Naive thymus-derived CD8-positive, alpha-beta T cell (primary cell): ENCODE measurements at regions not wholly inside any gene's neighbourhood (a gene's known extent, or its start where the extent isn't known, plus 50 kb on each side); places are given as distances from the start of the nearest gene placed in this dataset.

ENCODE experiments used
- ATAC-seq, 2 donors: fragments of 150-1000 bp; cut with Tn5 transposase in 1 of 2; sonication (Bioruptor Pico), chemical (Tn5 transposase) in 1 of 2; 1 replicate in 1 of 2; 2 replicates in 1 of 2; pipeline ENCODE4 v1.10.0; 2021; ENCODE audit warnings: mild to moderate bottlenecking in 2 of 2, moderate library complexity in 2 of 2
- POLR2A ChIA-PET: fragments of 350-600 bp; sonication (Branson Sonifier 250); formaldehyde crosslinking; loops from one replicate; lab custom pipeline; 2021; ENCODE audit warnings: antibody characterized with exemption; lab: Charles Lee
- DNase-seq, 10 donors: peaks; one replicate each; pipeline versions ENCODE4 v3.0.0 to v3.0.0-alpha.2; 2020 to 2022
- H3K27ac Mint-ChIP-seq, 10 donors: one replicate each; pipeline ENCODE4 v1.8.0; 2020 to 2022; ENCODE audit warnings: mild to moderate bottlenecking in 10 of 10, mixed read lengths in 10 of 10, moderate library complexity in 4 of 10, inconsistent platforms in 1 of 10
- H3K27me3 Mint-ChIP-seq, 5 donors: one replicate each; pipeline ENCODE4 v1.8.0; 2021 to 2022; ENCODE audit warnings: mixed read lengths in 5 of 5
- H3K36me3 Mint-ChIP-seq, 3 donors: one replicate each; pipeline ENCODE4 v1.8.0; 2020 to 2022; ENCODE audit warnings: mixed read lengths in 3 of 3, mild to moderate bottlenecking in 2 of 3, inconsistent platforms in 1 of 3
- H3K4me1 Mint-ChIP-seq, 4 donors: one replicate each; pipeline ENCODE4 v1.8.0; 2021 to 2022; ENCODE audit warnings: mixed read lengths in 4 of 4
- H3K4me3 Mint-ChIP-seq, 10 donors: one replicate each; pipeline ENCODE4 v1.8.0; 2020 to 2022; ENCODE audit warnings: mild to moderate bottlenecking in 10 of 10, mixed read lengths in 10 of 10, moderate library complexity in 6 of 10, inconsistent platforms in 1 of 10
- H3K9me3 Mint-ChIP-seq, 9 donors: one replicate each; pipeline ENCODE4 v1.8.0; 2020 to 2022; ENCODE audit warnings: mixed read lengths in 9 of 9, mild to moderate bottlenecking in 3 of 9, inconsistent platforms in 1 of 9, moderate library complexity in 1 of 9

- H3K4me1 Mint-ChIP-seq = no peaks in the 10 kb centered on the region
- H3K36me3 Mint-ChIP-seq = peaks cover 0 to 5% (median 0%) of the 10 kb centered on the region in 3 donors
- DNase-seq (no peak), ATAC-seq (no peak)
- POLR2A ChIA-PET = no interaction called here
- peaks cover 0 to 15% (median 11%) of the 10 kb centered on the region in 9 donors for H3K9me3 Mint-ChIP-seq
- no peak overlapping the region for H3K4me3 Mint-ChIP-seq
- no peak overlapping the region for H3K27ac Mint-ChIP-seq
- peaks cover 0 to 3% (median 0%) of the 10 kb centered on the region in 5 donors for H3K27me3 Mint-ChIP-seq
These were observed 155.6 kb upstream of the TAS2R1 start for GRCh38 chr5:9785751-9786150.

- H3K27me3 Mint-ChIP-seq = peaks cover 0 to 3% (median 0%) of the 10 kb centered on the region in 5 donors
- no peaks in the 10 kb centered on the region for H3K4me1 Mint-ChIP-seq
- DNase-seq (no peak), ATAC-seq (no peak)
- H3K36me3 Mint-ChIP-seq = peaks cover 0 to 5% (median 0%) of the 10 kb centered on the region in 3 donors
- POLR2A ChIA-PET = no interaction called here
- H3K27ac Mint-ChIP-seq = no peak overlapping the region
- no peak overlapping the region for H3K4me3 Mint-ChIP-seq
- peaks cover 4 to 24% (median 19%) of the 10 kb centered on the region in 9 donors for H3K9me3 Mint-ChIP-seq
These were observed 154.1 kb upstream of the TAS2R1 start for GRCh38 chr5:9784231-9784630.

- Mint-ChIP-seq H3K27me3 (peaks cover 0 to 3% (median 0%) of the 10 kb centered on the region in 5 donors), H3K36me3 (peaks cover 0 to 5% (median 0%) of the 10 kb centered on the region in 3 donors), H3K9me3 (peaks cover 4 to 29% (median 19%) of the 10 kb centered on the region in 9 donors), H3K4me1 (no peaks in the 10 kb centered on the region), H3K4me3 (no peak overlapping the region), H3K27ac (no peak overlapping the region)
- ATAC-seq = no peak
- DNase-seq = no peak
- POLR2A ChIA-PET = no interaction called here
These were observed 152.8 kb upstream of the TAS2R1 start for GRCh38 chr5:9782826-9783560.

GRCh38 chr5:9781890-9782289 lies 151.7 kb upstream of the TAS2R1 start:
- Mint-ChIP-seq H3K4me1 (no peaks in the 10 kb centered on the region), H3K9me3 (peaks cover 4 to 29% (median 23%) of the 10 kb centered on the region in 9 donors), H3K27me3 (peaks cover 0 to 2% (median 0%) of the 10 kb centered on the region in 5 donors), H3K4me3 (no peak overlapping the region), H3K27ac (no peak overlapping the region), H3K36me3 (peaks cover 0 to 9% (median 0%) of the 10 kb centered on the region in 3 donors)
- no peak for ATAC-seq
- no peak for DNase-seq
- POLR2A ChIA-PET = no interaction called here

GRCh38 chr5:9781275-9781674 lies 151.1 kb upstream of the TAS2R1 start:
- Mint-ChIP-seq H3K27me3 (peaks cover 0 to 5% (median 0%) of the 10 kb centered on the region in 5 donors), H3K4me3 (no peak overlapping the region), H3K27ac (no peak overlapping the region), H3K4me1 (no peaks in the 10 kb centered on the region), H3K36me3 (peaks cover 0 to 9% (median 0%) of the 10 kb centered on the region in 3 donors), H3K9me3 (peaks cover 4 to 31% (median 23%) of the 10 kb centered on the region in 9 donors)
- no peak for ATAC-seq
- DNase-seq = no peak
- POLR2A ChIA-PET = no interaction called here

GRCh38 chr5:9780501-9780900 lies 150.3 kb upstream of the TAS2R1 start:
- H3K4me3 Mint-ChIP-seq = no peak overlapping the region
- H3K27me3 Mint-ChIP-seq = peaks cover 0 to 7% (median 0%) of the 10 kb centered on the region in 5 donors
- H3K27ac Mint-ChIP-seq = no peak overlapping the region
- no peak for DNase-seq
- peaks cover 0 to 9% (median 0%) of the 10 kb centered on the region in 3 donors for H3K36me3 Mint-ChIP-seq
- no peaks in the 10 kb centered on the region for H3K4me1 Mint-ChIP-seq
- POLR2A ChIA-PET = no interaction called here
- ATAC-seq = no peak
- peaks cover 4 to 32% (median 23%) of the 10 kb centered on the region in 9 donors for H3K9me3 Mint-ChIP-seq

- no peak overlapping the region for H3K27ac Mint-ChIP-seq
- H3K9me3 Mint-ChIP-seq = peaks cover 6 to 44% (median 16%) of the 10 kb centered on the region in 9 donors
- DNase-seq (no peak), ATAC-seq (no peak)
- peaks cover 0 to 7% (median 0%) of the 10 kb centered on the region in 5 donors for H3K27me3 Mint-ChIP-seq
- H3K36me3 Mint-ChIP-seq = peaks cover 0 to 5% (median 0%) of the 10 kb centered on the region in 3 donors
- POLR2A ChIA-PET = no interaction called here
- H3K4me1 Mint-ChIP-seq = no peaks in the 10 kb centered on the region
- H3K4me3 Mint-ChIP-seq = no peak overlapping the region
These were observed 146.4 kb upstream of the TAS2R1 start for GRCh38 chr5:9776525-9776924.

GRCh38 chr5:9775339-9775738 lies 145.2 kb upstream of the TAS2R1 start:
- DNase-seq = no peak
- H3K27me3 Mint-ChIP-seq = peaks cover 0 to 7% (median 0%) of the 10 kb centered on the region in 5 donors
- no peaks in the 10 kb centered on the region for H3K4me1 Mint-ChIP-seq
- no peak overlapping the region for H3K27ac Mint-ChIP-seq
- H3K36me3 Mint-ChIP-seq = peaks cover 0 to 5% (median 0%) of the 10 kb centered on the region in 3 donors
- no peak overlapping the region for H3K4me3 Mint-ChIP-seq
- H3K9me3 Mint-ChIP-seq = peaks cover 3 to 32% (median 6%) of the 10 kb centered on the region in 9 donors
- ATAC-seq = no peak
- POLR2A ChIA-PET = no interaction called here

- Mint-ChIP-seq H3K4me3 (no peak overlapping the region), H3K36me3 (peaks cover 0 to 5% (median 0%) of the 10 kb centered on the region in 3 donors), H3K4me1 (no peaks in the 10 kb centered on the region), H3K9me3 (peaks cover 0 to 28% (median 3%) of the 10 kb centered on the region in 9 donors), H3K27ac (no peak overlapping the region), H3K27me3 (peaks cover 0 to 7% (median 0%) of the 10 kb centered on the region in 5 donors)
- DNase-seq (no peak), ATAC-seq (no peak)
- POLR2A ChIA-PET = no interaction called here
These were observed 144.4 kb upstream of the TAS2R1 start for GRCh38 chr5:9774472-9775079.

GRCh38 chr5:9771079-9771478 lies 140.9 kb upstream of the TAS2R1 start:
- Mint-ChIP-seq H3K27me3 (peaks cover 0 to 6% (median 0%) of the 10 kb centered on the region in 5 donors), H3K4me1 (no peaks in the 10 kb centered on the region), H3K36me3 (peaks cover 0 to 6% (median 0%) of the 10 kb centered on the region in 3 donors), H3K4me3 (no peak overlapping the region), H3K9me3 (peaks cover 0 to 48% (median 7%) of the 10 kb centered on the region in 9 donors), H3K27ac (no peak overlapping the region)
- DNase-seq (no peak), ATAC-seq (no peak)
- POLR2A ChIA-PET = no interaction called here

- Mint-ChIP-seq H3K9me3 (peaks cover 0 to 30% (median 8%) of the 10 kb centered on the region in 9 donors), H3K27ac (no peak overlapping the region), H3K4me3 (no peak overlapping the region), H3K36me3 (peaks cover 0 to 6% (median 0%) of the 10 kb centered on the region in 3 donors), H3K27me3 (peaks cover 0 to 9% (median 0%) of the 10 kb centered on the region in 5 donors), H3K4me1 (no peaks in the 10 kb centered on the region)
- POLR2A ChIA-PET = no interaction called here
- DNase-seq = no peak
- no peak for ATAC-seq
These were observed 136.4 kb upstream of the TAS2R1 start for GRCh38 chr5:9766581-9766980.

- DNase-seq = no peak
- H3K9me3 Mint-ChIP-seq = peaks cover 0 to 30% (median 8%) of the 10 kb centered on the region in 9 donors
- no peak overlapping the region for H3K27ac Mint-ChIP-seq
- H3K4me1 Mint-ChIP-seq = no peaks in the 10 kb centered on the region
- POLR2A ChIA-PET = no interaction called here
- peaks cover 0 to 6% (median 0%) of the 10 kb centered on the region in 3 donors for H3K36me3 Mint-ChIP-seq
- peaks cover 0 to 9% (median 0%) of the 10 kb centered on the region in 5 donors for H3K27me3 Mint-ChIP-seq
- ATAC-seq = no peak
- H3K4me3 Mint-ChIP-seq = no peak overlapping the region
These were observed 135.4 kb upstream of the TAS2R1 start for GRCh38 chr5:9765419-9766140.
